GM23338 (cell line): ENCODE measurements at regions not wholly inside any gene's neighbourhood (a gene's known extent, or its start where the extent isn't known, plus 50 kb on each side); places are given as distances from the start of the nearest gene placed in this dataset.

ENCODE experiments used
- ATAC-seq: fragments of 200-7000 bp; cut with Tn5 transposase; 3 replicates; pipeline ENCODE4 v1.9.1; 2020
- DNase-seq: peaks from one replicate; pipeline ENCODE4 v3.0.0-alpha.2; 2015; ENCODE audit warnings: low spot score
- H2AFZ ChIP-seq: fragments of 200-600 bp; sonication (generic); 2 replicates; pipeline ENCODE4 v1.8.0; 2016; ENCODE audit warnings: antibody characterized with exemption, mild to moderate bottlenecking, moderate library complexity
- H3F3A ChIP-seq: fragments of 200-600 bp; sonication (generic); replicated peaks from 2 replicates; pipeline ENCODE4 v1.8.0; 2017; ENCODE audit warnings: antibody characterized with exemption, mixed run types, low read depth
- H3K27ac ChIP-seq: fragments of 200-600 bp; sonication (generic); 2 replicates; pipeline ENCODE4 v1.6.1; 2016; ENCODE audit warnings: low read depth
- H3K27me3 ChIP-seq: fragments of 200-600 bp; sonication (generic); 2 replicates; pipeline ENCODE4 v1.8.0; 2016; ENCODE audit warnings: mild to moderate bottlenecking, mixed run types, moderate library complexity; ENCODE audit not compliant: insufficient read depth
- H3K36me3 ChIP-seq: fragments of 200-600 bp; sonication (generic); 2 replicates; pipeline ENCODE4 v1.8.0; 2016; ENCODE audit warnings: mild to moderate bottlenecking; ENCODE audit not compliant: insufficient read depth
- H3K4me1 ChIP-seq: fragments of 200-600 bp; sonication (generic); 2 replicates; pipeline ENCODE4 v1.8.0; 2016; ENCODE audit warnings: mild to moderate bottlenecking, moderate library complexity; ENCODE audit not compliant: insufficient read depth
- H3K4me2 ChIP-seq: fragments of 200-600 bp; sonication (generic); 2 replicates; pipeline ENCODE4 v1.7.1; 2017; ENCODE audit warnings: mixed run types
- H3K4me3 ChIP-seq: fragments of 200-600 bp; sonication (generic); 2 replicates; pipeline ENCODE4 v1.6.1; 2016; ENCODE audit warnings: mixed run types
- H3K79me2 ChIP-seq: fragments of 200-600 bp; sonication (generic); replicated peaks from 2 replicates; pipeline ENCODE4 v1.8.0; 2017; ENCODE audit warnings: mild to moderate bottlenecking; ENCODE audit not compliant: insufficient read depth
- H3K9me2 ChIP-seq: fragments of 200-600 bp; sonication (generic); 2 replicates; pipeline ENCODE4 v1.8.0; 2017; ENCODE audit not compliant: insufficient read depth
- H4K20me1 ChIP-seq: fragments of 200-600 bp; sonication (generic); replicated peaks from 2 replicates; pipeline ENCODE4 v1.8.0; 2017; ENCODE audit warnings: mild to moderate bottlenecking; ENCODE audit not compliant: insufficient read depth
- H3K27ac Mint-ChIP-seq: 2 replicates; pipeline ENCODE4 v1.8.0; 2020; ENCODE audit warnings: inconsistent platforms, mild to moderate bottlenecking, moderate library complexity, mixed read lengths
- H3K27me3 Mint-ChIP-seq: 3 replicates; pipeline ENCODE4 v1.8.0; 2022; ENCODE audit warnings: low read depth, mild to moderate bottlenecking, moderate library complexity, mixed read lengths, inconsistent platforms; ENCODE audit not compliant: insufficient read depth, poor library complexity
- H3K36me3 Mint-ChIP-seq: 3 replicates; pipeline ENCODE4 v1.8.0; 2021; ENCODE audit warnings: low read depth, mild to moderate bottlenecking, inconsistent platforms, moderate library complexity, mixed read lengths
- H3K4me1 Mint-ChIP-seq: 3 replicates; pipeline ENCODE4 v1.8.0; 2020; ENCODE audit warnings: mild to moderate bottlenecking, inconsistent platforms, mixed read lengths
- H3K4me3 Mint-ChIP-seq: 3 replicates; pipeline ENCODE4 v1.8.0; 2021; ENCODE audit warnings: moderate library complexity, mild to moderate bottlenecking, inconsistent platforms, mixed read lengths
- H3K9me3 Mint-ChIP-seq: 3 replicates; pipeline ENCODE4 v1.8.0; 2020; ENCODE audit warnings: moderate library complexity, mild to moderate bottlenecking, inconsistent platforms, mixed read lengths
- CREB1 ChIP-seq: fragments of 250-450 bp; sonication (Bioruptor Pico); IDR thresholded peaks from 2 replicates; pipeline ENCODE4 v1.5.0; 2020; ENCODE audit warnings: low read depth, mild to moderate bottlenecking, moderate library complexity
- CTCF ChIP-seq, 2 experiments: fragments of 200-600 bp in 1 of 2; sonication (generic) in 1 of 2; conservative IDR thresholded peaks; 2 replicates each; pipeline versions ENCODE4 v1.5.1 to v1.6.1; 2016 to 2017; ENCODE audit warnings: antibody characterized with exemption in 2 of 2, low read depth in 2 of 2, mild to moderate bottlenecking in 2 of 2, moderate library complexity in 1 of 2
- ETS1 ChIP-seq: IDR thresholded peaks from 2 replicates; pipeline ENCODE4 v1.6.1; 2016; ENCODE audit warnings: antibody characterized with exemption
- EZH2 ChIP-seq: fragments of 200-600 bp; sonication (generic); IDR thresholded peaks from one replicate; pipeline ENCODE4 v1.8.0; 2017; ENCODE audit warnings: antibody characterized with exemption, mild to moderate bottlenecking, low read depth; ENCODE audit not compliant: unreplicated experiment
- JUNB ChIP-seq: IDR thresholded peaks from one replicate; pipeline ENCODE4 v1.6.1; 2016; ENCODE audit warnings: antibody characterized with exemption; ENCODE audit not compliant: unreplicated experiment
- POLR2AphosphoS5 ChIP-seq: IDR thresholded peaks from 2 replicates; pipeline ENCODE4 v1.6.1; 2016; ENCODE audit warnings: antibody characterized with exemption, low read depth
- REST ChIP-seq: IDR thresholded peaks from one replicate; pipeline ENCODE4 v1.6.1; 2018; ENCODE audit warnings: antibody characterized with exemption; ENCODE audit not compliant: unreplicated experiment
- STAT1 ChIP-seq: IDR thresholded peaks from one replicate; pipeline ENCODE4 v1.6.1; 2016; ENCODE audit warnings: antibody characterized with exemption; ENCODE audit not compliant: unreplicated experiment
- ZNF114 ChIP-seq: fragments of 250-450 bp; sonication (Bioruptor Pico); IDR thresholded peaks from 2 replicates; pipeline ENCODE4 v1.5.0; 2020; ENCODE audit warnings: mild to moderate bottlenecking, moderate library complexity
- ZNF331 ChIP-seq: fragments of 250-450 bp; sonication (Bioruptor Pico); IDR thresholded peaks from 2 replicates; pipeline ENCODE4 v1.5.0; 2020; ENCODE audit warnings: low read depth, mild to moderate bottlenecking, moderate library complexity
- ZNF462 ChIP-seq: fragments of 250-450 bp; sonication (Bioruptor Pico); IDR thresholded peaks from 2 replicates; pipeline ENCODE4 v1.5.0; 2020; ENCODE audit warnings: mild to moderate bottlenecking, moderate library complexity

- no peaks in the 10 kb centered on the region for H3K36me3 Mint-ChIP-seq
- no peak overlapping the region for H3K4me2 ChIP-seq
- no peaks in the 10 kb centered on the region for H3K4me1 Mint-ChIP-seq
- H3K27me3 ChIP-seq: no peaks in the 10 kb centered on the region
- no peak for DNase-seq
- H3K9me2 ChIP-seq: 0 out of 2 replicates have a peak, but pooled peaks cover 6% of the 10 kb centered on the region
- no peak for TF ChIP-seq ZNF114 (CRISPR knock-in tag)
- no peak for TF ChIP-seq CTCF (conservative IDR thresholded peaks at IDR 0.05; ENCODE audit: low read depth in 2 of 2)
- TF ChIP-seq ZNF462 (CRISPR knock-in tag): no peak
- no peak for TF ChIP-seq EZH2
- TF ChIP-seq REST: no peak
- no peak for TF ChIP-seq CREB1 (CRISPR knock-in tag)
- TF ChIP-seq JUNB: no peak
- TF ChIP-seq ZNF331: no peak
- no peak for TF ChIP-seq POLR2AphosphoS5
- no peak for TF ChIP-seq STAT1
- TF ChIP-seq ETS1: no peak
- H3K79me2 ChIP-seq: no peaks in the 10 kb centered on the region
- H2AFZ ChIP-seq: no peak overlapping the region
- H3K27ac ChIP-seq: no peak overlapping the region
- no peaks in the 10 kb centered on the region for H3K4me1 ChIP-seq
- H4K20me1 ChIP-seq: no peaks in the 10 kb centered on the region
- no peak overlapping the region for H3K27ac Mint-ChIP-seq
- peaks cover 3% of the 10 kb centered on the region for H3K27me3 Mint-ChIP-seq
- H3K36me3 ChIP-seq: no peaks in the 10 kb centered on the region
- no peaks in the 10 kb centered on the region for H3K9me3 Mint-ChIP-seq
- H3F3A ChIP-seq: no peaks in the 10 kb centered on the region
- no peak overlapping the region for H3K4me3 Mint-ChIP-seq
- H3K4me3 ChIP-seq: no peak overlapping the region
- no peak for ATAC-seq
Measured at GRCh38 chr17:12575641-12576040, 90.0 kb upstream of the MYOCD start.
